ENCODE measurements at regions not wholly inside any gene's neighbourhood (a gene's known extent, or its start where the extent isn't known, plus 50 kb on each side); places are given as distances from the start of the nearest gene placed in this dataset.

DNA sequence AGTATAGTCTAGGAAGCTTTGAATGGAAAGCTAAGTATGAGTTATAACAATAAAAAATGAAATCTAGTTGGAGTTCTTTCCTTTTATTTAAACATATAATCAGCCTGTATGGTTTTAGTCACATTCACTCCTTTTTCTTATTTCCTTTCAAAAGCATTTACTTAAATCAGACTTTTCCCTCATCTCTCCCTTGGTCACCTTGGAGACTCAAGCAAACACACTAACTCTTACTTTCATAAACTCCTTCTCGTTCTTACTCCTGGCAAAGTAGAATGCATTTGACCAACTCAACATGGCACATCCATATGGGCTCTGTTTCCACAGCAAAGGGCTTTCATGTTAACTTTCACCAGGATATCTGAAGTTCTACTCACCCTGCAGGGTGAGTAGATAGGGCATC, 400.0 kb downstream of the LMO7 start:
- H3K9me3 ChIP-seq (ENCODE audit: insufficient read depth, low read length) = no peaks in the 10 kb centered on the region
- no peaks in the 10 kb centered on the region for H4K20me1 ChIP-seq (ENCODE audit: insufficient read depth, low read length)
- no peaks in the 10 kb centered on the region for H3K27me3 ChIP-seq (ENCODE audit: low read depth, low read length)
- no peak overlapping the region for H3K4me2 ChIP-seq (ENCODE audit: low read length)
- H2AFZ ChIP-seq (ENCODE audit: low read depth, low read length) = no peak overlapping the region
- H3K4me3 ChIP-seq (ENCODE audit: low read length) = no peak overlapping the region
- TF ChIP-seq, protein P1, sequence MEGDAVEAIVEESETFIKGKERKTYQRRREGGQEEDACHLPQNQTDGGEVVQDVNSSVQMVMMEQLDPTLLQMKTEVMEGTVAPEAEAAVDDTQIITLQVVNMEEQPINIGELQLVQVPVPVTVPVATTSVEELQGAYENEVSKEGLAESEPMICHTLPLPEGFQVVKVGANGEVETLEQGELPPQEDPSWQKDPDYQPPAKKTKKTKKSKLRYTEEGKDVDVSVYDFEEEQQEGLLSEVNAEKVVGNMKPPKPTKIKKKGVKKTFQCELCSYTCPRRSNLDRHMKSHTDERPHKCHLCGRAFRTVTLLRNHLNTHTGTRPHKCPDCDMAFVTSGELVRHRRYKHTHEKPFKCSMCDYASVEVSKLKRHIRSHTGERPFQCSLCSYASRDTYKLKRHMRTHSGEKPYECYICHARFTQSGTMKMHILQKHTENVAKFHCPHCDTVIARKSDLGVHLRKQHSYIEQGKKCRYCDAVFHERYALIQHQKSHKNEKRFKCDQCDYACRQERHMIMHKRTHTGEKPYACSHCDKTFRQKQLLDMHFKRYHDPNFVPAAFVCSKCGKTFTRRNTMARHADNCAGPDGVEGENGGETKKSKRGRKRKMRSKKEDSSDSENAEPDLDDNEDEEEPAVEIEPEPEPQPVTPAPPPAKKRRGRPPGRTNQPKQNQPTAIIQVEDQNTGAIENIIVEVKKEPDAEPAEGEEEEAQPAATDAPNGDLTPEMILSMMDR (IDR thresholded peaks at IDR 0.05; ENCODE audit: low read depth, low read length) = no peak
- TF ChIP-seq EZH2phosphoT487 (IDR thresholded peaks at IDR 0.05; ENCODE audit: low read depth) = no peak
- H3K79me2 ChIP-seq (ENCODE audit: low read length) = no peaks in the 10 kb centered on the region
- no peaks in the 10 kb centered on the region for H3K36me3 ChIP-seq (replicated peaks; ENCODE audit: low read depth, low read length)
- H3K9ac ChIP-seq (ENCODE audit: low read length) = no peak overlapping the region
- no peak overlapping the region for H3K27ac ChIP-seq (ENCODE audit: low read length)
- H3K4me1 ChIP-seq (ENCODE audit: low read length) = no peaks in the 10 kb centered on the region

DNA sequence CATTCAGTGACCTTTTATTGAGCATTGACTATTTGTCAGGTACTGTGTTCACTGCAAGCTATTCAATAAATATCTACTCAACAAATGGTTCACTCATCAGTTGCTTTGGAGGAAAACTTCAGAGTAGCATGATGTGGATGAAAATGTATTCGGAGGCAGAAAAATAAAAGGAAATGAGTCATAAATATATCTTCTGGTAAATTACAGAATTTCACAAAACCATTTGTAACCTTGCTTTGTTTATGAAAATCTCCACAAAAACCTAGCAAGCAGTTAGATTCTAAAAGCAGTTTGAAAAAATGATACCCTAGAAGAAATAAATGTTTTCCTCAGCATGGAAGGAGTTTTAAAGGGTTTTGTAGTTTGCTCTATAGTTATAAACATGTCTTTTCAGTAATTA, 399.6 kb downstream of the LMO7 start:
- no peaks in the 10 kb centered on the region for H3K9me3 ChIP-seq (ENCODE audit: insufficient read depth, low read length)

DNA sequence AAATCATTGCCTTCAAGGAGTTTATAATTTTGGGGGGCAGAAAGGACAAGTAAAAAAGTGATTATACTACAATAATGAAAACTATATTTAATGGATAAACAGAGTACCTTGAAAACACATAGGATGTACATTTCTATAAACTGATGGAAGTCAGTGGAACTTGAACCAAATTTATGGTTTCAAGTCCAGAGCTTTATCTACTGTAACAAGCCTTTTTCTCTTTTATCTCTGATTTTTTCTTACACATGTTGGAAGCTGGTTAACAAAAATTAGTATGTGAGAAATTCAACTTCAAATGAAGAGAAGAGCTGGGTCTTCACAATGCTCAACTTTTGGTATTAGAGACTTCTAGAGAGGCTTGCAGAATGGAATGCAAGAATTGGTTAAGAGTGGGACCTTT, 393.6 kb downstream of the LMO7 start:
- H3K4me2 ChIP-seq (ENCODE audit: low read length) = no peak overlapping the region
- H3K4me1 ChIP-seq (ENCODE audit: low read length) = no peaks in the 10 kb centered on the region
- no peak overlapping the region for H3K9ac ChIP-seq (ENCODE audit: low read length)
- no peaks in the 10 kb centered on the region for H3K9me3 ChIP-seq (ENCODE audit: insufficient read depth, low read length)
- no peaks in the 10 kb centered on the region for H3K79me2 ChIP-seq (ENCODE audit: low read length)
- H3K36me3 ChIP-seq (replicated peaks; ENCODE audit: low read depth, low read length) = no peaks in the 10 kb centered on the region
- H3K27me3 ChIP-seq (ENCODE audit: low read depth, low read length) = no peaks in the 10 kb centered on the region
- no peak overlapping the region for H3K27ac ChIP-seq (ENCODE audit: low read length)
- TF ChIP-seq, protein P1 (IDR thresholded peaks at IDR 0.05; ENCODE audit: low read depth, low read length) = no peak
- no peak for TF ChIP-seq EZH2phosphoT487 (IDR thresholded peaks at IDR 0.05; ENCODE audit: low read depth)
- H4K20me1 ChIP-seq (ENCODE audit: insufficient read depth, low read length) = no peaks in the 10 kb centered on the region
- H2AFZ ChIP-seq (ENCODE audit: low read depth, low read length) = no peak overlapping the region
- no peak overlapping the region for H3K4me3 ChIP-seq (ENCODE audit: low read length)

More for the DNA sequence above, 399.6 kb downstream of the LMO7 start:
- H3K4me3 ChIP-seq (ENCODE audit: low read length) = no peak overlapping the region
- no peaks in the 10 kb centered on the region for H3K79me2 ChIP-seq (ENCODE audit: low read length)
- H3K27me3 ChIP-seq (ENCODE audit: low read depth, low read length) = no peaks in the 10 kb centered on the region
- H3K9ac ChIP-seq (ENCODE audit: low read length) = no peak overlapping the region
- H3K36me3 ChIP-seq (replicated peaks; ENCODE audit: low read depth, low read length) = no peaks in the 10 kb centered on the region
- TF ChIP-seq, protein P1 (IDR thresholded peaks at IDR 0.05; ENCODE audit: low read depth, low read length) = no peak
- no peak for TF ChIP-seq EZH2phosphoT487 (IDR thresholded peaks at IDR 0.05; ENCODE audit: low read depth)
- no peaks in the 10 kb centered on the region for H3K4me1 ChIP-seq (ENCODE audit: low read length)
- no peak overlapping the region for H3K4me2 ChIP-seq (ENCODE audit: low read length)
- no peaks in the 10 kb centered on the region for H4K20me1 ChIP-seq (ENCODE audit: insufficient read depth, low read length)
- H2AFZ ChIP-seq (ENCODE audit: low read depth, low read length) = no peak overlapping the region
- H3K27ac ChIP-seq (ENCODE audit: low read length) = no peak overlapping the region

DNA sequence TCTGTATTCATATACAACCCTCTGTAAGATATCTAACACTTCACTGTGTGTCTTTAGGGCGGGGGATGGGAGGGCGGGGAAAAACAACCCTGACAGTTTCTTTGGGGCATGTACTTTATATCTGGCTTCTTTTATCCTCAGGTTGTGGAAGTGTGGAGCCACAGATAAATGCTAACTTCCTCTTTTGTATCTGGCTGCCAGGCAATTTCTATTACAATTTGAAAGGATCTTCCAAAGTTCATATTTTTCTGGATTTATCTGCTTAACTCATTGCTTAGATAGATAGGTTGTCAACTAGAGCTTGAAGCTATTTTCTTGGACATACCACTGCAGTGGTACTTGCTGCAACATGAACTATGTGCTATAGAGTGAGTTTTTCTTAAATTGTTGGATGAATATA, 393.0 kb downstream of the LMO7 start:
- H3K36me3 ChIP-seq (replicated peaks; ENCODE audit: low read depth, low read length) = no peaks in the 10 kb centered on the region
- no peak overlapping the region for H2AFZ ChIP-seq (ENCODE audit: low read depth, low read length)
- H3K9ac ChIP-seq (ENCODE audit: low read length) = no peak overlapping the region
- H3K27ac ChIP-seq (ENCODE audit: low read length) = no peak overlapping the region
- H3K79me2 ChIP-seq (ENCODE audit: low read length) = no peaks in the 10 kb centered on the region
- no peaks in the 10 kb centered on the region for H3K9me3 ChIP-seq (ENCODE audit: insufficient read depth, low read length)
- no peak overlapping the region for H3K4me3 ChIP-seq (ENCODE audit: low read length)
- no peak overlapping the region for H3K4me2 ChIP-seq (ENCODE audit: low read length)
- TF ChIP-seq, protein P1 (IDR thresholded peaks at IDR 0.05; ENCODE audit: low read depth, low read length) = no peak
- no peak for TF ChIP-seq EZH2phosphoT487 (IDR thresholded peaks at IDR 0.05; ENCODE audit: low read depth)
- no peaks in the 10 kb centered on the region for H3K4me1 ChIP-seq (ENCODE audit: low read length)
- H4K20me1 ChIP-seq (ENCODE audit: insufficient read depth, low read length) = no peaks in the 10 kb centered on the region
- no peaks in the 10 kb centered on the region for H3K27me3 ChIP-seq (ENCODE audit: low read depth, low read length)
